ENCODE measurements at regions not wholly inside any gene's neighbourhood (a gene's known extent, or its start where the extent isn't known, plus 50 kb on each side); places are given as distances from the start of the nearest gene placed in this dataset.

DNA sequence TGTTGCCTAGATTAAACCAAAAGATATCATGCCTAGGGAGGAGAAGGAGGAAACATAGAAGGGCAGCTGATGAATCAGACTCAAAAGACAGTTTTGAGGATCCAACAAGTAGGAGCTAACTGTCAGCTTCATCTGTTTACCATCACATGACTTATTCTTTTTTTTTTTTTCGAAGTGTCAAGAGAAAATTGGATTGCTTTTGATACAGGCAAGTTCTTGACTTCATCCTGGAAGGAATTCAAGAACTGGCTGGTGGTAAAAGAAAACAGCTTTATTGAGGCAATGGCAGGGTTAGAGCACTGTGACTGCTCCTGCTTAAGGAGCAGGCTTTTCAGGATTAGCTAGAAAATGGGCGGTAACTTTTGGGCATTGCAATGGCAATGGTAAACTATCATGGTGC is 227.5 kb upstream of the KCNMB2 start:
- DNase-seq (ENCODE audit: low spot score), result no peak
- Mint-ChIP-seq H3K27me3 (ENCODE audit: low read depth) (no peaks in the 10 kb centered on the region), H3K4me1 (ENCODE audit: low read depth) (peaks cover 4% of the 10 kb centered on the region), H3K9me3 (ENCODE audit: low read depth) (peaks cover 5% of the 10 kb centered on the region), H3K4me3 (ENCODE audit: unreplicated experiment) (no peak overlapping the region), H3K27ac (ENCODE audit: unreplicated experiment) (no peak overlapping the region), H3K36me3 (ENCODE audit: low read depth) (no peaks in the 10 kb centered on the region)
- TF ChIP-seq, protein P1, sequence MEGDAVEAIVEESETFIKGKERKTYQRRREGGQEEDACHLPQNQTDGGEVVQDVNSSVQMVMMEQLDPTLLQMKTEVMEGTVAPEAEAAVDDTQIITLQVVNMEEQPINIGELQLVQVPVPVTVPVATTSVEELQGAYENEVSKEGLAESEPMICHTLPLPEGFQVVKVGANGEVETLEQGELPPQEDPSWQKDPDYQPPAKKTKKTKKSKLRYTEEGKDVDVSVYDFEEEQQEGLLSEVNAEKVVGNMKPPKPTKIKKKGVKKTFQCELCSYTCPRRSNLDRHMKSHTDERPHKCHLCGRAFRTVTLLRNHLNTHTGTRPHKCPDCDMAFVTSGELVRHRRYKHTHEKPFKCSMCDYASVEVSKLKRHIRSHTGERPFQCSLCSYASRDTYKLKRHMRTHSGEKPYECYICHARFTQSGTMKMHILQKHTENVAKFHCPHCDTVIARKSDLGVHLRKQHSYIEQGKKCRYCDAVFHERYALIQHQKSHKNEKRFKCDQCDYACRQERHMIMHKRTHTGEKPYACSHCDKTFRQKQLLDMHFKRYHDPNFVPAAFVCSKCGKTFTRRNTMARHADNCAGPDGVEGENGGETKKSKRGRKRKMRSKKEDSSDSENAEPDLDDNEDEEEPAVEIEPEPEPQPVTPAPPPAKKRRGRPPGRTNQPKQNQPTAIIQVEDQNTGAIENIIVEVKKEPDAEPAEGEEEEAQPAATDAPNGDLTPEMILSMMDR (IDR thresholded peaks at IDR 0.05), result no peak

DNA sequence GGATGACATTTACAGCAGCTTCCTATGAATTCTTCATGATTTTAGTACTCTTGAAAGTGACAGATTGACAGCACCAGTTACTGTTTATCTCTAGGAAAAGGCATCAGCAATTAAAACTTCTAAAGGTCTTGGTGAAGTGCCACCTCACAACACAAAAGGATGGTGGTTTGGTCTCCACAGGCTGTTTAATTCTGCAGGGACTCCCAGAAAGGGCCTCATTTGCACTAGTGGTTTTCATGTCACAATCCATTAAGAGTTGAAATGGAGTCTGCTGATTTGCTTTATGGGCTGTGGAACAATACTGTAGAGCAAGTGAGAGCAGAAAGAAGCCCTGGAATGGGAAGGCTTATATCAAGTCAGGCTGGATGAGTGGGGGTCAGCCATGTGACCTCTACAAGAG is 225.3 kb upstream of the KCNMB2 start:
- H3K4me3 Mint-ChIP-seq (ENCODE audit: unreplicated experiment), result no peak overlapping the region
- no peaks in the 10 kb centered on the region for H3K27me3 Mint-ChIP-seq (ENCODE audit: low read depth)
- H3K36me3 Mint-ChIP-seq (ENCODE audit: low read depth), result no peaks in the 10 kb centered on the region
- no peak for DNase-seq (ENCODE audit: low spot score)
- peaks cover 9% of the 10 kb centered on the region for H3K4me1 Mint-ChIP-seq (ENCODE audit: low read depth)
- H3K27ac Mint-ChIP-seq (ENCODE audit: unreplicated experiment), result no peak overlapping the region
- H3K9me3 Mint-ChIP-seq (ENCODE audit: low read depth), result peaks cover 5% of the 10 kb centered on the region
- TF ChIP-seq, protein P1 (IDR thresholded peaks at IDR 0.05), result no peak

DNA sequence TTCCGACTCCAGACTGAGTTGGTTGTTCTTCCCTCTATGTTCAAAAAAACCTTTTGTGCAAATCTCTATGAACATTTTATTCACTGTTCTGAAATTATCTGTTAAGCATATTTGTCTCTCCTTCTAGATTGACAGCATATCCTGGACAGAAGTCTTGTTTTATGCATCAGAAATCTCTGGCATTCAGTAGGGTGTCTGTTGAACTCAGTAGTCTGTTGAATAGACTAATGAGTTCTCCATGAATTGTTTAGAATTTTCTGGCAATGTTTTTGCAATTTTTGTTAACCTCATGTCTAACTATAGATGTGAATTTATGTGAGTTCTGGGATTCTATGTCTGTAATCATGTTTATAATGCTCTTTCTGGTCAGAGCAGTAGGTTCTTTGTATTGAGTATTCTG is 222.5 kb upstream of the KCNMB2 start:
- peaks cover 7% of the 10 kb centered on the region for H3K9me3 Mint-ChIP-seq (ENCODE audit: low read depth)
- H3K36me3 Mint-ChIP-seq (ENCODE audit: low read depth), result no peaks in the 10 kb centered on the region
- DNase-seq (ENCODE audit: low spot score), result no peak
- H3K27ac Mint-ChIP-seq (ENCODE audit: unreplicated experiment), result peak overlapping the region; percentile 23
- H3K27me3 Mint-ChIP-seq (ENCODE audit: low read depth), result no peaks in the 10 kb centered on the region
- TF ChIP-seq, protein P1 (IDR thresholded peaks at IDR 0.05), result no peak
- no peak overlapping the region for H3K4me3 Mint-ChIP-seq (ENCODE audit: unreplicated experiment)
- peaks cover 17% of the 10 kb centered on the region for H3K4me1 Mint-ChIP-seq (ENCODE audit: low read depth)

DNA sequence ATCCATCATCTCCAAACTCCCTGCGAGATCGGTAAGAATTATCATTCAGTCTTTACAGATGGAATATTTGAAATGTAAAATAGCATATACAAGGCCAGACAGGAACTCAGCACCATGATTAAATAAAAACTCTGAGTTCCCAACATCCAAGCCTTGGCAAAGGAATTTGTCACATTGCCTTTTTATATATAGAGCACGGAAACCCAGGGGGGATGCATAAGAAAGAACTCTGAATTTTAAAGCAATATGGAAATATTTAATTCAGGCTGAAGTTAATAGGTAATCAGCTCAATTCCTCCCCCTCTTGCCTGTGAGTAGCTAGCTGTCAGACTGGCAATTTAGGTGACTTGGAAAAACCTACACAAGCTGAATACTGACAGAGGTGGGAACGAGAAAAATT is 217.9 kb upstream of the KCNMB2 start:
- Mint-ChIP-seq H3K36me3 (ENCODE audit: low read depth) (no peaks in the 10 kb centered on the region), H3K27ac (ENCODE audit: unreplicated experiment) (no peak overlapping the region), H3K4me3 (ENCODE audit: unreplicated experiment) (no peak overlapping the region), H3K27me3 (ENCODE audit: low read depth) (no peaks in the 10 kb centered on the region), H3K9me3 (ENCODE audit: low read depth) (peaks cover 3% of the 10 kb centered on the region), H3K4me1 (ENCODE audit: low read depth) (peaks cover 50% of the 10 kb centered on the region)
- no peak for DNase-seq (ENCODE audit: low spot score)
- TF ChIP-seq, protein P1 (IDR thresholded peaks at IDR 0.05), result peak; percentile 37

DNA sequence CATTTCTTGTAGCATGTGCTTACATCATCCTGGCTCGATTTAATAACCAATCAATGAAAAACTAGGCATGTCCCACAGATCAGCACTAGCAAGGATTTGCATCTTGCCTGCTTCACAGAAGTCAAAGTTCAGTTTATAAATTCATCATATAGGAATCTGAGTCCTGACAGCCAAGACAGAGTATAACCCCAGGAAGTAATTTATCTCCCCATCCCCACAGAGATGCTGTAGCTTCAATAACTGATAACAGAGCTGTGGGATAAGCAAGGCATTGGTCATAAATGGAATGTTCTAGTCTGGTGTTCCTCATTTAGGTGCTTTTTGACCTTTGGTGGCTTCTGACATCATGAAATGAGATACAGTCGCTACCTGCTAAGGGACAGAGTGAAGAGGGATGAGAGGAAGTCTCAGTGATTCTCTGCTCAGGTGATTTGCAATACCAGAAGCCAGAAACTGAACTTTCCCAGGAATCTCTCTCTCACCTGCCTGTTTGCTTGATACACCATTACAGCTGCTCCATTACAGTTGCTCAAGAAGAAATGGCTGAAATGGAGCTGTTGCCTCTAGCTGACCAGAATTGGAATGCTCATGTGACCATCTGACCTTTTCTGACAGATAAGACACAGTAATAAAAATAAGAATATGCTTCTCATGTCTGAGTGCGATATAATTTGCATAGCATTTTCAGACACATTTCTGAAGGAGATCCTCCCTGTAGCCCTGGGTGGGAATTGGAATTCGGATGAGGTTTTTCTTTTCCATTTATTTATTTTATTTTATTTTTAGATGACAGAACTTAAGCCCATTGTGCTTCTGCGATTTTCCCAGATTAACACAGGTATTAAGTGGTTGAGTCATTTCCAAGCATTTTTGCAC is 217.1 kb upstream of the KCNMB2 start:
- Mint-ChIP-seq H3K36me3 (ENCODE audit: low read depth) (no peaks in the 10 kb centered on the region), H3K27me3 (ENCODE audit: low read depth) (no peaks in the 10 kb centered on the region)

More for the DNA sequence above, 217.1 kb upstream of the KCNMB2 start:
- peaks cover 42% of the 10 kb centered on the region for H3K4me1 Mint-ChIP-seq (ENCODE audit: low read depth)
- TF ChIP-seq, protein P1 (IDR thresholded peaks at IDR 0.05), result no peak
- no peak overlapping the region for H3K4me3 Mint-ChIP-seq (ENCODE audit: unreplicated experiment)
- no peak for DNase-seq (ENCODE audit: low spot score)
- H3K9me3 Mint-ChIP-seq (ENCODE audit: low read depth), result peaks cover 3% of the 10 kb centered on the region
- peak overlapping the region; percentile 42 for H3K27ac Mint-ChIP-seq (ENCODE audit: unreplicated experiment)

Data from chondrocyte (in vitro differentiated cells).